HEK293T (cell line): ENCODE measurements at regions not wholly inside any gene's neighbourhood (a gene's known extent, or its start where the extent isn't known, plus 50 kb on each side); places are given as distances from the start of the nearest gene placed in this dataset.

Experiments used
- ARNT ChIP-seq: fragments of 450-650 bp; IDR thresholded peaks from 2 replicates; pipeline ENCODE4 v1.6.1; 2017; ENCODE audit warnings: mild to moderate bottlenecking
- CTBP1 ChIP-seq: fragments of 450-650 bp; IDR thresholded peaks from 2 replicates; pipeline ENCODE4 v1.6.1; 2016; ENCODE audit warnings: borderline replicate concordance
- FOXK2 ChIP-seq: fragments of 450-650 bp; IDR thresholded peaks from 2 replicates; pipeline ENCODE4 v1.6.1; 2016; ENCODE audit warnings: mild to moderate bottlenecking
- FOXM1 ChIP-seq: fragments of 450-650 bp; IDR thresholded peaks from 2 replicates; pipeline ENCODE4 v1.6.1; 2017; ENCODE audit warnings: mild to moderate bottlenecking, borderline replicate concordance
- L3MBTL2 ChIP-seq: fragments of 450-650 bp; conservative IDR thresholded peaks from 2 replicates; pipeline ENCODE4 v1.6.1; 2016; ENCODE audit warnings: mild to moderate bottlenecking
- SP1 ChIP-seq: fragments of 450-650 bp; IDR thresholded peaks from 2 replicates; pipeline ENCODE4 v1.6.1; 2017
- TF ChIP-seq, protein P1 (sequence below): fragments of 450-650 bp; IDR thresholded peaks from 2 replicates; pipeline ENCODE4 v1.6.1; 2016

DNA sequence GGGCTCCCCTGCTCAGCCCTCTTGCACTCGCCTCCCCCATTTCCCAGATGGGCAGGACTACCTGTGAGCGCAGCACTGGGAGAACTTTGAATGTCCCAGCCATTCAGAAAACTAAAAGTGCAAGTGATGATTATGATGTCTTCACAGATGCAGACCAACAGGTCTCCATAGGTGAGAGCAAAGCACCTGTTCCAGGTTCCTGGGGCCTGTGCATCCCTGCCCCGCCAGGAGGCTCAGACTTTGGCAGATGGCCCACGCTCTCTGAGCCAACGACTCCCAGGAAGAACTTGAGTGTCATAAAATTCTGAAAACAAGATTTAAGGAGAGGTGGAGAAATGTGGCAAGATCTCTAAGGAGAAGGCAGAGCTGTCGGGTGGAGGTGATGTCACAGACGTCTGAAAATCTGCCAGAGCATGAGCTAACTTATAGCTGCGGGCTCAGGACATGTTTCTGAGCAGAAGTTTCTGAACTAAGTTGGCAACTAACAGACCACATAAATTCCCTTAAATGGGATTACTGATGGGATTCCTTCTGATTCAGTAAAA lies 110.8 kb upstream of the IGF1R start:
- TF ChIP-seq ARNT, result no peak
- no peak for TF ChIP-seq SP1
- TF ChIP-seq L3MBTL2, result no peak
- no peak for TF ChIP-seq FOXM1
- TF ChIP-seq, protein P1, sequence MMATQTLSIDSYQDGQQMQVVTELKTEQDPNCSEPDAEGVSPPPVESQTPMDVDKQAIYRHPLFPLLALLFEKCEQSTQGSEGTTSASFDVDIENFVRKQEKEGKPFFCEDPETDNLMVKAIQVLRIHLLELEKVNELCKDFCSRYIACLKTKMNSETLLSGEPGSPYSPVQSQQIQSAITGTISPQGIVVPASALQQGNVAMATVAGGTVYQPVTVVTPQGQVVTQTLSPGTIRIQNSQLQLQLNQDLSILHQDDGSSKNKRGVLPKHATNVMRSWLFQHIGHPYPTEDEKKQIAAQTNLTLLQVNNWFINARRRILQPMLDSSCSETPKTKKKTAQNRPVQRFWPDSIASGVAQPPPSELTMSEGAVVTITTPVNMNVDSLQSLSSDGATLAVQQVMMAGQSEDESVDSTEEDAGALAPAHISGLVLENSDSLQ, result no peak
- TF ChIP-seq FOXK2, result no peak
- no peak for TF ChIP-seq CTBP1
